DOHH2 (cell line): ENCODE measurements at regions not wholly inside any gene's neighbourhood (a gene's known extent, or its start where the extent isn't known, plus 50 kb on each side); places are given as distances from the start of the nearest gene placed in this dataset.

Experiments
- H3F3A ChIP-seq: fragments of 200-600 bp; sonication (generic), shearing (Covaris generic); 2 replicates; pipeline ENCODE4 v1.6.0; 2016; ENCODE audit warnings: antibody characterized with exemption, mild to moderate bottlenecking; ENCODE audit not compliant: control insufficient read depth, insufficient read depth
- H3K27ac ChIP-seq: fragments of 200-600 bp; sonication (generic); 2 replicates; pipeline ENCODE4 v1.5.1; 2014; ENCODE audit warnings: low read depth, mild to moderate bottlenecking, low read length, moderate library complexity
- H3K27me3 ChIP-seq: fragments of 200-600 bp; sonication (generic); 2 replicates; pipeline ENCODE4 v1.6.1; 2014; ENCODE audit warnings: mild to moderate bottlenecking, low read length, mixed read lengths; ENCODE audit not compliant: control insufficient read depth
- H3K36me3 ChIP-seq: fragments of 200-600 bp; sonication (generic); 2 replicates; pipeline ENCODE4 v1.6.1; 2014; ENCODE audit warnings: mild to moderate bottlenecking, low read length, moderate library complexity, mixed read lengths; ENCODE audit not compliant: control insufficient read depth
- H3K4me1 ChIP-seq: fragments of 200-600 bp; sonication (generic); 2 replicates; pipeline ENCODE4 v1.6.1; 2014; ENCODE audit warnings: mild to moderate bottlenecking, low read length, mixed read lengths; ENCODE audit not compliant: control insufficient read depth
- H3K4me2 ChIP-seq: fragments of 200-600 bp; sonication (generic); 2 replicates; pipeline ENCODE4 v1.6.0; 2014; ENCODE audit warnings: mild to moderate bottlenecking, low read length, moderate library complexity
- H3K4me3 ChIP-seq: fragments of 200-600 bp; sonication (generic); 2 replicates; pipeline ENCODE4 v1.5.1; 2014; ENCODE audit warnings: mild to moderate bottlenecking, low read length, mixed read lengths
- H3K79me2 ChIP-seq: fragments of 200-600 bp; sonication (generic); 2 replicates; pipeline ENCODE4 v1.6.1; 2014; ENCODE audit warnings: mild to moderate bottlenecking, low read length, mixed read lengths; ENCODE audit not compliant: control insufficient read depth
- H3K9me2 ChIP-seq: fragments of 200-600 bp; sonication (generic); replicated peaks from 2 replicates; pipeline ENCODE4 v1.6.1; 2014; ENCODE audit warnings: mild to moderate bottlenecking, low read length, mixed read lengths; ENCODE audit not compliant: control insufficient read depth
- H3K9me3 ChIP-seq: fragments of 200-600 bp; sonication (generic); 2 replicates; pipeline ENCODE4 v1.6.1; 2014; ENCODE audit warnings: antibody characterized with exemption, low read length, mixed read lengths; ENCODE audit not compliant: control insufficient read depth, insufficient read depth
- H4K20me1 ChIP-seq: fragments of 200-600 bp; sonication (generic); 2 replicates; pipeline ENCODE4 v1.6.0; 2014; ENCODE audit warnings: low read depth, mild to moderate bottlenecking, antibody characterized with exemption, low read length, moderate library complexity; ENCODE audit not compliant: control insufficient read depth, insufficient read depth
- EZH2phosphoT487 ChIP-seq: fragments of 200-600 bp; sonication (generic); IDR thresholded peaks from 2 replicates; pipeline ENCODE4 v1.6.1; 2017; ENCODE audit warnings: borderline replicate concordance, mild to moderate bottlenecking, antibody characterized with exemption, low read length, moderate library complexity, mixed read lengths
- TF ChIP-seq, protein P1 (sequence below): fragments of 200-600 bp; sonication (generic); IDR thresholded peaks from one replicate; pipeline ENCODE4 v1.5.1; 2014; ENCODE audit warnings: antibody characterized with exemption, mild to moderate bottlenecking, low read depth, low read length; ENCODE audit not compliant: poor library complexity, severe bottlenecking

- Histone ChIP-seq H3K4me3 (no peak overlapping the region), H3K27ac (no peak overlapping the region), H3K4me2 (no peak overlapping the region), H3F3A (no peaks in the 10 kb centered on the region), H3K9me2 (no peaks in the 10 kb centered on the region), H4K20me1 (no peaks in the 10 kb centered on the region), H3K4me1 (0 out of 2 replicates have a peak, but pooled peaks cover 3% of the 10 kb centered on the region), H3K36me3 (no peaks in the 10 kb centered on the region), H3K27me3 (peaks cover 9% of the 10 kb centered on the region), H3K9me3 (no peaks in the 10 kb centered on the region), H3K79me2 (no peaks in the 10 kb centered on the region)
- TF ChIP-seq EZH2phosphoT487, result no peak
- TF ChIP-seq, protein P1, sequence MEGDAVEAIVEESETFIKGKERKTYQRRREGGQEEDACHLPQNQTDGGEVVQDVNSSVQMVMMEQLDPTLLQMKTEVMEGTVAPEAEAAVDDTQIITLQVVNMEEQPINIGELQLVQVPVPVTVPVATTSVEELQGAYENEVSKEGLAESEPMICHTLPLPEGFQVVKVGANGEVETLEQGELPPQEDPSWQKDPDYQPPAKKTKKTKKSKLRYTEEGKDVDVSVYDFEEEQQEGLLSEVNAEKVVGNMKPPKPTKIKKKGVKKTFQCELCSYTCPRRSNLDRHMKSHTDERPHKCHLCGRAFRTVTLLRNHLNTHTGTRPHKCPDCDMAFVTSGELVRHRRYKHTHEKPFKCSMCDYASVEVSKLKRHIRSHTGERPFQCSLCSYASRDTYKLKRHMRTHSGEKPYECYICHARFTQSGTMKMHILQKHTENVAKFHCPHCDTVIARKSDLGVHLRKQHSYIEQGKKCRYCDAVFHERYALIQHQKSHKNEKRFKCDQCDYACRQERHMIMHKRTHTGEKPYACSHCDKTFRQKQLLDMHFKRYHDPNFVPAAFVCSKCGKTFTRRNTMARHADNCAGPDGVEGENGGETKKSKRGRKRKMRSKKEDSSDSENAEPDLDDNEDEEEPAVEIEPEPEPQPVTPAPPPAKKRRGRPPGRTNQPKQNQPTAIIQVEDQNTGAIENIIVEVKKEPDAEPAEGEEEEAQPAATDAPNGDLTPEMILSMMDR, result no peak
Measured at GRCh38 chr12:105588106-105588505, 257.6 kb downstream of the C12orf75 start.

- TF ChIP-seq EZH2phosphoT487, result no peak
- TF ChIP-seq, protein P1, result no peak
- no peaks in the 10 kb centered on the region for H3K9me2 ChIP-seq
Measured at GRCh38 chr12:105590571-105590970, 260.1 kb downstream of the C12orf75 start.

DNA sequence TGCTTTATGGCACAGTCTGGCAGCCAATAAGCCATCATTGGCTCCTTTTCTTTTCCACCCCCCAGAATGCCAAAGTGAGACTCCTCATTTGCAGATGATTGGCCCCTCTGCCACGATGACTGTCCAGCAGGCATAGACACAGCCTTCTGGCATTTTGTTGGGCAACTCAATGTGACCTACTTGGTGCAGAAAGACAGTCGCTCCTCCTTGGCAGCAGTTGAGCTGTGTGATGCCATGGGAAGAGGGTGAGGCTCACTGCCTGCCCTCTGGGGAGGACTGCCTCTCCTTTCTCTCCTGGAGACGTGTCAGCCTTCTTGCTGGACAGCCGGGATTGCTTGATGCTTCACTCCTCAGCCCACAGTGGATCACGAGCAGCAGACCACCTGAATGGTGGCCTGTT lies 264.9 kb downstream of the C12orf75 start:
- no peaks in the 10 kb centered on the region for H3K36me3 ChIP-seq
- H3K9me2 ChIP-seq, result no peaks in the 10 kb centered on the region
- no peaks in the 10 kb centered on the region for H3F3A ChIP-seq
- H3K27ac ChIP-seq, result no peak overlapping the region
- no peaks in the 10 kb centered on the region; the same call in 1 of the 2 replicates for H3K9me3 ChIP-seq
- peaks cover 6% of the 10 kb centered on the region; the same call in 1 of the 2 replicates for H3K27me3 ChIP-seq
- no peaks in the 10 kb centered on the region for H3K79me2 ChIP-seq
- H3K4me2 ChIP-seq, result no peak overlapping the region
- no peaks in the 10 kb centered on the region for H4K20me1 ChIP-seq
- 0 out of 2 replicates have a peak, but pooled peaks cover 1% of the 10 kb centered on the region for H3K4me1 ChIP-seq
- H3K4me3 ChIP-seq, result no peak overlapping the region
- TF ChIP-seq, protein P1, result no peak
- TF ChIP-seq EZH2phosphoT487, result no peak

More at GRCh38 chr12:105590571-105590970, 260.1 kb downstream of the C12orf75 start:
- H3K9me3 ChIP-seq, result no peaks in the 10 kb centered on the region
- H3F3A ChIP-seq, result no peaks in the 10 kb centered on the region
- H3K79me2 ChIP-seq, result no peaks in the 10 kb centered on the region
- no peaks in the 10 kb centered on the region for H4K20me1 ChIP-seq
- H3K27me3 ChIP-seq, result peaks cover 6% of the 10 kb centered on the region; the same call in 1 of the 2 replicates
- no peak overlapping the region for H3K4me3 ChIP-seq
- no peak overlapping the region for H3K4me2 ChIP-seq
- no peaks in the 10 kb centered on the region for H3K36me3 ChIP-seq
- 0 out of 2 replicates have a peak, but pooled peaks cover 3% of the 10 kb centered on the region for H3K4me1 ChIP-seq
- H3K27ac ChIP-seq, result no peak overlapping the region
